ENCODE measurements at regions not wholly inside any gene's neighbourhood (a gene's known extent, or its start where the extent isn't known, plus 50 kb on each side); places are given as distances from the start of the nearest gene placed in this dataset.
"Not testable (repeated sequence)": the region's sequence is repeated elsewhere in the genome, so short reads cannot be mapped to it uniquely, and the experiment has no call there.

- DNase-seq (ENCODE audit: low read depth), result not testable (repeated sequence)
Observed at GRCh38 chr14:66278418-66278817, 207.8 kb upstream of the CCDC196 start.

- DNase-seq (ENCODE audit: low read depth), result no peak
Observed at GRCh38 chr14:66281036-66281776, 205.0 kb upstream of the CCDC196 start.

- peak; percentile 9 for DNase-seq (ENCODE audit: low read depth)
Observed at GRCh38 chr14:66284346-66284745, 201.8 kb upstream of the CCDC196 start.

GRCh38 chr14:66288511-66288910, 197.7 kb upstream of the CCDC196 start:
- DNase-seq (ENCODE audit: low read depth), result peak; percentile 2

GRCh38 chr14:66291756-66292155, 194.4 kb upstream of the CCDC196 start:
- no peak for DNase-seq (ENCODE audit: low read depth)

- DNase-seq (ENCODE audit: low read depth), result no peak
Observed at GRCh38 chr14:66293533-66294105, 192.6 kb upstream of the CCDC196 start.

- DNase-seq (ENCODE audit: low read depth), result no peak
Observed at GRCh38 chr14:66295386-66295785, 190.8 kb upstream of the CCDC196 start.

- no peak for DNase-seq (ENCODE audit: low read depth)
Observed at GRCh38 chr14:66300886-66301285, 185.3 kb upstream of the CCDC196 start.

- DNase-seq (ENCODE audit: low read depth), result no peak
Observed at GRCh38 chr14:66306101-66306500, 180.1 kb upstream of the CCDC196 start.

- DNase-seq (ENCODE audit: low read depth), result no peak
Observed at GRCh38 chr14:66311058-66311457, 175.1 kb upstream of the CCDC196 start.

- no peak for DNase-seq (ENCODE audit: low read depth)
Observed at GRCh38 chr14:66311990-66312389, 174.2 kb upstream of the CCDC196 start.

GRCh38 chr14:66312451-66312850, 173.7 kb upstream of the CCDC196 start:
- no peak for DNase-seq (ENCODE audit: low read depth)

- no peak for DNase-seq (ENCODE audit: low read depth)
Observed at GRCh38 chr14:66315098-66315497, 171.1 kb upstream of the CCDC196 start.

GRCh38 chr14:66315548-66315947, 170.6 kb upstream of the CCDC196 start:
- no peak for DNase-seq (ENCODE audit: low read depth)

- no peak for DNase-seq (ENCODE audit: low read depth)
Observed at GRCh38 chr14:66322564-66322963, 163.6 kb upstream of the CCDC196 start.

GRCh38 chr14:66330228-66330627, 155.9 kb upstream of the CCDC196 start:
- no peak for DNase-seq (ENCODE audit: low read depth)

GRCh38 chr14:66330916-66331315, 155.3 kb upstream of the CCDC196 start:
- no peak for DNase-seq (ENCODE audit: low read depth)

- DNase-seq (ENCODE audit: low read depth), result not testable (repeated sequence)
Observed at GRCh38 chr14:66333293-66333692, 152.9 kb upstream of the CCDC196 start.

- DNase-seq (ENCODE audit: low read depth), result no peak
Observed at GRCh38 chr14:66341239-66341638, 144.9 kb upstream of the CCDC196 start.

GRCh38 chr14:66345986-66346385, 140.2 kb upstream of the CCDC196 start:
- no peak for DNase-seq (ENCODE audit: low read depth)

- no peak for DNase-seq (ENCODE audit: low read depth)
Observed at GRCh38 chr14:66351310-66351709, 134.9 kb upstream of the CCDC196 start.

- peak; percentile 23 for DNase-seq (ENCODE audit: low read depth)
Observed at GRCh38 chr14:66359500-66359899, 126.7 kb upstream of the CCDC196 start.

- DNase-seq (ENCODE audit: low read depth), result no peak
Observed at GRCh38 chr14:66360366-66360926, 125.7 kb upstream of the CCDC196 start.

GRCh38 chr14:66361013-66361412, 125.2 kb upstream of the CCDC196 start:
- no peak for DNase-seq (ENCODE audit: low read depth)
